T-helper 2 cell treated with Interferon-gamma antibody and Interleukin-4, amounts not matched to agents 100 ng/mL and 5 ng/mL, for 36 hours (primary cell): ENCODE measurements at regions not wholly inside any gene's neighbourhood (a gene's known extent, or its start where the extent isn't known, plus 50 kb on each side); places are given as distances from the start of the nearest gene placed in this dataset.

ENCODE experiments used
- intact Hi-C: fragments of 100-400 bp; cut with micrococcal nuclease; formaldehyde crosslinking; loops from one replicate; pipeline ENCODE4 v1.15.1; 2023

DNA sequence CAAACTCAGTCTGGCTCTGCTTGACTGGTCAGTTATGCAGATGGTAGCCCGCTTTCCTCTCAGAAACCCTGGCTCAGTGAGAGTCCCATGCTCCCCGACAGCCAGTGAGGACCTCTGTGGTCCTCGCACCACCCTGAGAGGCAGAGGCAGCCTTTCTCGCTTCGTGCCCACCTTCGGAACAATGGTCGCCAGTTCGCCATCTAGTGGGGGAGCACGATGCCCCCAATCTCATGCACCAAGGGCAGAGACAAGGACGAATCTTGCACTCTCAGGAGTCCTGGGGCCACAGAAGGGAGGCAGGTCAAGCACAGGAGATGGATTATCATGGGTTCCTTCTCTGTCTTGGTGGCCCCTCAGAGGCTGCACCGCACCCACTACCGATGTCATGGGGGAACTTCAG, 75.2 kb downstream of the RHCG start:
- intact Hi-C loops: no loop called here

DNA sequence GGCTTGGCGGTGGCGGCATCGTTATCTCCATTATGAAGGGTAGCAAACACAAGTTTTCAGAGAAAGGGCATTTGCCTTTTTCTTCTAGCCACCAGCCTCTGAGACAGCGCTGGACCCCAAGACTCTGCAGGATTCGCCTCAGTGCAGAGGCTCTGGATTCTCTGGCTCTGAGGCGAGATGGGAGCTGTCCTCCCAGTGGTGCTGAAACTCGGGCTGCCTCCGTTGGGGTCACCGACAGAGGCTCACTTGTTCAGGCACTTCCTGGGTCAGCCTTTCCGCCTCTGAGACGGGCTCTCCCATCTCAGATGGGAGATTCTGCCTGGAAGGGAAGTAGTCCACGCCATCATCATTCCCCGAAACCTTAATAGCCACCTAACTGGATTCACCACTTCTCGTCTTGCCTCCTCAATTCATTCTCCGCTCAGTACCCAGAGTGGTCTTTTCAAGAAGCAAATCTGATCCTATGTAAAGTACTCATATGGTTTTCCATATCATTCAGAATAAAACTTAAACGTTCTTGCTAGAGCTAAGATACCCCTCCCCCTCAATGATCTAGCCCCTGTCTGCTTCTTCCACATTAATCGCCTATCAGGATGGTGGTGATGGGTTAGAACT, 76.9 kb downstream of the RHCG start:
- intact Hi-C loops: no loop called here

DNA sequence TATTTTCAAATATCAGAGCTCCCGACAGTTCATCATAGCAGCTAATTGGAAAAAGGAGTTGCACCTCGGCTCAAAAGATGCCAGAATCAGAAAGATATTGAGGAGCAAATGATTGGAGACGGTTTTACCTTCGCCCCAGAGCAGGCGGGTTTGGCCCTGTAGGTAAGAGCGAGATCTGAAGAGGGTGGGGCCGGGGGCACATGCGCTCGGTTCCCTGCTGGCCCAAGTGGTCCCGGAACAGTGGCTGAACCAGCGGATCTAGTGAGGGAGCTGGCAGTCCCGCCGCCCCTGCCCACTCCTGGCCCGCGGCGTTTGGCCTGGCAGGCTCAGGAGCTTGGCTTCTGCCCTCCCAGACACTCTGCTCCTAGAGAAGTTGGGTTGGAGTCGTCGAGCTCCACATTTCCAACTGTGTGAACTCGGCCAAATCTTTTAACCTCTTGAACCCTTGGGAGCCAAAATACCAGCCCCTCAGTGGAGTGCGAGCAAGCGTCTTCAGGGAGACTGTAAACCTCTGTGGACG, 79.1 kb downstream of the RHCG start:
- intact Hi-C loops: loop anchor here (2.0 kb wide), 2 partner anchors 14 to 58 kb away; no protein-coding TSS in a partner anchor

DNA sequence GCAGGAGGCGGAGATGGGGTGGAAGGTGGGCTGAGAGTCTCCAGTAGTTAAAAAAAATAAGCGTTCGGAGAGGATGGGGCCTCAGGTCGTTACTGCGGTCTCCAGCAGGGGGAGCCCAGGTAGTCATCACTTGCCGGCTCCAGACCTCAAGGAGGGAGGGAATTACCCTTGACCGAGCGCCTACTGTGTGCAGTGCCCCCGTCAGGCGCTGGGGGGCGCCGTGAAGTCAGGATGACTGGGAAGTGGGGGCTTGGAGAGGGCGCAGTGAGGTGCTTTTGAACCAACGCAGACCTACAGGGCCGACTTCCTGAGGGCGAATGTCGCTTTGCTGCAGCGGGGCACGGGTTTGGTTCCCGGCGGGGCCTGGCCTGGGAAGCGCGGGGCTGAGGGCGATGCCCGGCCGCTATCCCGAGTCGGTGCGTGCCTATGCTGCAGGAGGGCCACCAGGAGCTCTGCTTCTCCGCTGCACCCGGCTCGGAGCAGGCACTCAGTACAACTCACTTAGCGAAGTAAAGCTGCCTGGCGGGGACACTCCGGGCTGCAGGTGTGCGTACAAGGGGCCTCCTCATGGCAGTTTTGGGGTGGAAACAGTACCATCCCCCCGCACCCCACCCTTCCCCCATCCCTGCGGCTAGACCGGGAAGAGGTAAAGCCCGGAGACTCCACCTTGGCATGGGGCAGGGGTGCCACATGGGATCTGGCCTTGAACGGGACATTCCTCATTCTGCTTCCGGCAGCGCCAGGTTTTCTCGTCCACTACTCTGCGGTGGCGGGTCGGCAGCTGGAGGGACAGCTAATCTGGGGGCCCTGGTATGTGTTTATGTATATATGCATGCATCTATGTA, 79.8 kb downstream of the RHCG start:
- intact Hi-C loops: loop anchor here (2.0 kb wide), 2 partner anchors 14 to 58 kb away; no protein-coding TSS in a partner anchor

DNA sequence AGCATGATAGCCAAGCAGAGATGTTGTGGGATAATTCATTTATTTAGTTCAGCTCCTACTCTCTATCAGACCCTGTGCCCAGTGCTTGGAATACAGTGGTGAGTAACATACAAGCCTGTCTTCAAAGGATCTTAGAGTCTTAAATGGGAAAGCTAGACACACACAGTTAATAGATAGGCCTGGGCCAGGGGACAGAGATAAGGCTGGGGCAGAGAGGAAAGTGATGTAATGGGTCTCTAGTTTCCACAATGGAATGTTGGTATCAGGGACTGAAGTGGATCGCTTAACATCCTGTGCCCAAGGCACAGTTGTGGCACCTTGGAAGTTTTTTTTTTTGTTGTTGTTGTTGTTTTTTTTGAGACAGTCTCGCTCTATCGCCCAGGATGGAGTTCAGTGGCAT, 79.9 kb upstream of the POLG start:
- intact Hi-C loops: no loop called here

DNA sequence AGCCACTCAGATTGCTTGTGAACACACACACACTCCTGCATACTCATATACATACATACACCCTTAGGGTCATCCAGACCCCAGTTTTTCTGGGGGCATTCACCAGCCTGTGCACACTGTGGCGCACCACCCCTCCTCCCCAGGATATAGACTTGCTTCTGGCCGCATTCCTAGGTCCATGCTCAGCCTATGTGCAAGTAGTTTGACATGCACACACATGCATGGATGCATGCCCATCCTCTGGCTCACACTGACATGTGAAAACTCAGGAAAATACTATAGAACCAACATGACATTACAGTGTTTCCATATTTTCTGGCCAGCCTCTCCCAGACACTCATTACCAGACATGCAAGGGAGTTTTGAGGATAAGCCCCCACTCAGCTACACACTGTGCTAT, 79.3 kb upstream of the POLG start:
- intact Hi-C loops: no loop called here

DNA sequence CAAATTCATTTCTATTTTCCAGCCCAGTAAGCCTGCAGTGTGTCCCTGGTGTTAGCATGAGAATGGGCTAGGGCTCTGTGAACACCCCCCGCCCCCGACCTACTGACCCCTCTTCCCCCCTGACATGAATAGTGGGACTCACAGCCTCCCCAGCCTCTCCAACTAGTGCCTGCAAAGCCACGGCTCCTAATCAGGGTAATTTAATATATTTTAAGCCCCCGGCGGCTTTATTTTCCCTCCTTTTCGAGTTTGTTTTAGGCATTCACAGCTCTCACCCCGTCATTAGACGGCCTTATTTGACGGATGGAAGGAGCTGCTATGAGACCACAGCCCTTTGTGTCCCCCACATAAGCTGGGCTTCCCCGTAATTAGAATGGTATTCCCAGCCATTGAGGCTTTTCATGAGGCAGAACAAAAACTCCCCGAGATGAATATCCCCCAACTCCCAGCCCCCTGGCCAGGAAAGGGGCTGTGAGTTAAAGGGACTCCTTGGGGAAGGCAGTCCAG, 78.3 kb upstream of the POLG start:
- intact Hi-C loops: no loop called here

DNA sequence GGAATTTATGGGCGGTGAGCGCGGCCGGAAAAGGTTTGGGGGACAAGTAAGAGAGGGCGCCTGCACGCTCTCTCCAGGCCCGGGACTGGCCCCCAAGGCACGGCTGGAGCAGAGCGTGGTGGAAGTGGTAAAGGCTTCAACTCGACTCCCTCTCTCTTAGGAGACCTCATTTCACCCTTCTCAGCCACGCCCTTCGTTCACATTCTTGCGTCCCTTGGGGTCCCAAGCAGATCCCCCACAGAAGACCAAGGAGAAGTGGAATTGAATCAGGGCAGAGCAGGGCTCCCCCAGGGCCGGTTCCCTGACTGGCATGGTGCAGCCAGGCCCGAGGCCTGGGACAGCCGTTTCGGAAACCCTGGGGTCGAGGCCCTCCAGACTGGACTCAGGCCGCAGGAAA, 75.4 kb upstream of the POLG start:
- intact Hi-C loops: no loop called here

DNA sequence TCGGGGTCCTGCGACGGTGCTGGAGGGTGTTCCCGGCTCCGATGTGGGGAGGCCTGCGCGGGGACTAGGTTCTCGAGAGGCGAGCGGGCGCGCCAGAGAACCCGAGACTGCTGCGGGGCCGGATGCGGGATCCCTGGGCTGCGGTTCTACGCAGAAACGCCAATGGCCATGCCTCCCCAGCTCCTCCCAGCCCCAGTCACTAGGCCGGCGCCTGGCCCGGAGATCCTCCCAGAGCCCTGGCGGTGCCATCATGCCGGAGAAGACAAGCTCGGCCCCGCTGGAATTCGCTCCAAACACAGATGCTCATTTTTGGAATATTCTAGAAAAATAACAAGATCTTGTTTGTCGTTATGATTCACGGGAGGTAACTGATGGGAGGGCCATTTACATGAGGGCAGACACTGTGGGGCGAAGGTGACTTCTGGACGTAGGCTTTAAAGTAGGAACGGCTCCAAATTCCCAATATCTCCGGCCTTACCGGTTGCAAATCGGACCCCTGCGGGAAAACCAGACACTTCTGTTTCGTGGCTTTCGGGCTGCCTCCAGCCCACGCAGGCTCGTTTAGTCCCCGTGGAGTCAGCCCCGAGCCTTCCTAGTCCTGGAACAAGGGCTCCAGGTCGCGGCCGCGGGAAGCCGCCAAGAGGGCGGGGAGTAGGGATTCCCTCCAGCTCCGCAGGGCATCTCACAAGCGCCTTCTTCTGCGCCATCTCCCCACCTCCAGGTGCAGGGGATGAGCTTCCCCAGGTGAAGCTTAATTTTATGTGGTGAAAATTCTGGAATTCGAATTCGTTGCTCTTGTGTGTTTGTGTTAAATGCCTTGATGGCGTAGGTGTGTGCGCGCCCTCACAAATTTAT, 74.8 kb upstream of the POLG start:
- intact Hi-C loops: loop anchor here (2.0 kb wide), 1 partner anchor 39 kb away; no protein-coding TSS in a partner anchor

DNA sequence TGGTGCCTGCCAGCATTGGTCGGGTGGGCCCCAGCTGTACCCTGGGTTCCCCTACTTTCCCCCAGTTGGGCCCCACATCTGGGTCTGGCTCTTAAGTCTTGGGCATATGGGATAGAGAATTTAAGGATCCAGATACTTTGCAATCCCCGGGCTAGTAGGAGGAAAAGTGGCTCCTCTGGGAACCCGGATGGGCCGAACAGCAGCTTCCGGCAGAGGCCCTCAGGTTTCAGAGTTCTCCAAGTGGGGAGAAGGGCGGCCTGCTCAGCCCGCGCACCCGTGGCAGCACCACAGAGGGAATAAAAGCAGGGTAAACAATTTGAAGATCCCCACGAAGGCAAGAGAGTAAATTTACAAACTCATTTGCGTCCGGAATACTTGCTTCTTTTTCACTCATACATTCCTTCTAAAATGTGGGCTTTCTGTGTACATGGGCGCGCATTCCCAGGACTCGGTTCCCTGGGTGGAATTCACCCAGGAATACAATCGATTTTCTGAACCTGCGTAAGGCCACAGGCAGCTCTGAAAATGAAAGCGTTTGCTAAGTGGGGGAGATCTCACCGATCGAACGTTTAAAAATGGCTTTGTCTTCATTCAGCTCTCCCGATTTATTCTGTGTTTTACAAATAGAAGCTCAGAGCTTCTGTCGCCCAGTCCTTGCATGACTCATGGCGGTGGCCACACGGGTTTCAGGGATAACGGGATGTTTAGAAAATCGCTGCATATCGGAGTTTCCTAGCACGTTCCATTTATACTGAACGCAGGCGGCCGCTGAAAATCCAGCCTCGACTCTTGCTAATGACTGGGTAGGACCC, 74.0 kb upstream of the POLG start:
- intact Hi-C loops: loop anchor here (2.0 kb wide), 1 partner anchor 38 kb away; no protein-coding TSS in a partner anchor

DNA sequence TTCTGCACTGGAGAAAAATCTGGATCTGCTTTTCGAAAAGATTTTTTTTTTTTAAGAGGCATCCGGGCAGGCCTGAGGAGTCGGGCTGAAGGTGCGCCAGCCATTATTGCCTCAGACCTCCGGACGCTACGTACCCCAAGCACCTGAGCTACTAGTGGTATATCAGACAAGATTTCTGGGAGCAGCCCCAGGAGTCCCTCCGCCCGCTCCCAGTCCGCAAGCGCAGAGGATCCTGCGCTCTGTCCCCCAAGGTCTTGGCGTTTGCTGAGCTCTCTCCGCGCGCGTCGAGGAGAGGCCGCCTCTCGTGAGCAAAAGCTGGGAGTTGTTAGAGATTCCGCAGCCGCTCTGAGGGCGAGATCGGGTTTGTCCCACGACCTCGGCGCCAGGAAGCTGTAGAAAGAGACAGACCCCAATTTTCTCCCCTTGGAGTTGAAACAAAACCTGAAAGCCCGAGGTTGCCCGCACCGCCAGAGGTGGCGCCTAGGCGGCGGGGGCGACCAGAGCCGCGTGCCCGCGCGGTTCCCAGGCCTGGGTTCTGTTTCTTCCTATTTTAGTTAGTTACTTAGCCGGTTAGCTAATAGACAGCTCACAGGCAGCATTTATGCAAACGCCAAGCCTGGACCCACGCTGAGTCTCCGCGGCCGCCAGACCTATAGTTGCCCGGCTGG, 72.5 kb upstream of the POLG start:
- intact Hi-C loops: loop anchor here (2.0 kb wide), 2 partner anchors 28 to 46 kb away; no protein-coding TSS in a partner anchor

DNA sequence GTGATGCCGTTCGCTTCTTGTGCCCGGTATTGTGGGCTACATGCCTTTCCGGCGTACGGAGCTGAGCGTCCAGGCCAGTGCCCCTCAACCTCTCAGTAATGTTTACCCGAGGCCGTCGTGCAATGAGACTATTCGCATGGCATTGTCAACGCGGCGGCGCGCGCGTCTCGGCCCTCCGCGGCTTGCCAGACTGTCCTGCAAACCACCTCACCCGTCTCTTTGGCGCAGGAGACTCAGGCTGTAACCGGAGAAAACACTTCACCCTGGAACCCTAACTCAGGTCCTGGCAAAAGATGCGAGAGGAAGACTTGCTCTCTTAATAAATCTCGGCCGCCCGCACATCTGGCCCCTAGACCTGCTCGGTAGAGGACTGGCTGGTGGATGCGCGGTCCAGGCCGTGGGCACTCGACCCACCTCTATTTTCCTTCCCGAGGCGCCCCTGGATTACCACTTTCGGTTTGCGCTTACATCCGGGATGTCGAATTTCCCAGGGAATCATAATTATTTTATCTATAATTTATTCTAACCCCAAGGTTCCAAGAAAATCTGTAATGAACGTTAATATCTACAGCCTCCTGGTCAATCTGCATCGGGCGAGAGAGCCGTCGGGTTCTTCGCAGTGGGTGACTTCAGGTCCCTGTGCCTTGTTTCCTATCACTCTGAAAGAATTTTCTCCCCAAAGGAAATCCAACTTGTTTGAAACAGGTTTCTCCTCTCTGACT, 71.8 kb upstream of the POLG start:
- intact Hi-C loops: loop anchor here (2.0 kb wide), 2 partner anchors 28 to 46 kb away; no protein-coding TSS in a partner anchor

DNA sequence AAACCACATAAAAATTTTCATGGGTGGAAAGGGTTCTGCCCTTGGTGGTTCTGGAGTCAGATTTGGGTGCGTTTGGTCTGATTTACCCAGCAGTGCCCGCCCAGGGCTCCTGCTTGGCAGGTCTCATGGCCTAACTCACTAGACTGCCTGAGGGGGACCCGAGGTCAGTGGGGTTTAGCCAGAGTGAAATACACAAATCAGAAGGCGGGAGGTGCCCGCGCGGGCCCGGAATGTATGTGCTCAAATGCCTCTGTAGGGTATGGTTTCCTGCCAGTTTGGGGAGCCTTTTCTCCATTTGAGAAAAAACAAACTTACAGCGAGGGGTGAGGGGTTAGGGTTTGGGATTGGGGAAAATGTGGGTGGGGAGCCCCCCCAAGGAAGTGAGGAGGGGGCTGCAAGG, 70.9 kb upstream of the POLG start:
- intact Hi-C loops: no loop called here

DNA sequence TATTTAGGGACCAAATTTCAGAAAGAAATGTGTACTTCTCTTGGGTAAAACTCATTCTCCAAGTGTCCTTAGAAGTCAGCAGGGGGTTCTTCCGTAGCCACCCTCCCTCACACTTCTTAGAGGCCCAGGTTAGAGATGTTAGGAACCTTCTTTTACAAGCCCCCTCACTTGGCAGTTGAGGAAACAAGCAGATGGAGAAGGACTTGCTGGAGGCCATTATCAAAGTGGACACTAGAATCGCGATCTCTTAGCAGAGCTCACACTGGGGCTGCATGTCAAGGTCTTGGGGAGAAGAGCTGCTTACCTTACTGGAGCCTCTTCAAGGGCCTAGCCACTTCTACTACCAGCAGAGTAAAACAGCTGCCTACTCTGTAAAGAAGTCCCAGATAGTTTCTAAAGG, 69.4 kb upstream of the POLG start:
- intact Hi-C loops: no loop called here

DNA sequence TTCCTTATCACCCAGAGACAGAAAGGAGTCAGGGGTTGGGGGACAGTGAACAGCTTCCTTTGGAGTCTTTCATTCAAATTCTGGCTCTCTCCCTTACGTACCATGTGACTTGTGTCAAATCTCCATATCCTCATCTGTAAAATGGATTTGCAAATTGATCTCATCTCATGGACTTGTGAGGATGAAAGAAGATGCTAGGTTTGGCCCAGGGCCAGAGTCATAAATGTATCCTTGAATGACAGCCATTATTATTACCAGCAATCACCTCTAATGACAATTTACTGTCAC, 67.8 kb upstream of the POLG start:
- intact Hi-C loops: no loop called here

DNA sequence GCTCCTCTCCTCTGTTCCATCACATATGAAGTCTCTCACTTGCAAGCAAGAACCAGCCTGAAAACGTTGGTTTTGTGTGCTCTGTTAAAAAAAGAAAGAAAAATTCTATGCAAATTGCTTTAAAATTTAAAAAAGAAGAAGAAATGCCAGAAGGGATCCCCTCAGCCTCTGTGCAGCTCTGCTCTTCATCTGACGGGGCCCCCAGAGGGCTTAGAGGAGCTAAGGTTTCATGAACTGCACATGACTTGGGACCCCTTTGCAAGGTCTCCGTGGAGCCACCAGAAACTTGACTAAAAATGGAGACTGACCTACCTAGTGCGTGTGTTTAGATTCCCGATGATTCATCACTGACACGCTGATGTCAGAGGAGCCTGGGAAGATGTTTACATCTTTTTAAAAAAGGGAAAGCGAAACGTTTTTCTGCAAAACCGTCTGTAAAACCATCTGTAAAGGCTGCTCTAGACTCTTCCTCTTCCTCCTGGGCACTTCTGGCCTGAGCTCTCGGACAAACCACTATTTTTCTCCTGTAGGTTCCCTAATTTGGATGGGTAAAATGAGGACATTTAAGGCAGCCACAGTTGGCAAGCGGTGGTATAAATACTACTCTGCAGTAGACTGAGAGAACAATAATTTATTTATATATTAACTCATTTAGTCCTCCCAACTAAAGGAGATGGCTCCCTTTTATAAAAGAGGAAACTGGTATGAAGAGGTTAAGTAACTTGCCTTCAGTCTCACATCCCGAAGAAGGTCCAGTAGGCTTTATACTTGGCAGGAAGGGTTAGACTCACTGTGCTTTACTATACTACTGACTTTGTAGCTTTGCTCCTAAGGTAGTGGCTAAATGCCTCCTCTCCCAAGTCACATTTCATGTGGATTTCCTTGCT, 67.2 kb upstream of the POLG start:
- intact Hi-C loops: no loop called here

DNA sequence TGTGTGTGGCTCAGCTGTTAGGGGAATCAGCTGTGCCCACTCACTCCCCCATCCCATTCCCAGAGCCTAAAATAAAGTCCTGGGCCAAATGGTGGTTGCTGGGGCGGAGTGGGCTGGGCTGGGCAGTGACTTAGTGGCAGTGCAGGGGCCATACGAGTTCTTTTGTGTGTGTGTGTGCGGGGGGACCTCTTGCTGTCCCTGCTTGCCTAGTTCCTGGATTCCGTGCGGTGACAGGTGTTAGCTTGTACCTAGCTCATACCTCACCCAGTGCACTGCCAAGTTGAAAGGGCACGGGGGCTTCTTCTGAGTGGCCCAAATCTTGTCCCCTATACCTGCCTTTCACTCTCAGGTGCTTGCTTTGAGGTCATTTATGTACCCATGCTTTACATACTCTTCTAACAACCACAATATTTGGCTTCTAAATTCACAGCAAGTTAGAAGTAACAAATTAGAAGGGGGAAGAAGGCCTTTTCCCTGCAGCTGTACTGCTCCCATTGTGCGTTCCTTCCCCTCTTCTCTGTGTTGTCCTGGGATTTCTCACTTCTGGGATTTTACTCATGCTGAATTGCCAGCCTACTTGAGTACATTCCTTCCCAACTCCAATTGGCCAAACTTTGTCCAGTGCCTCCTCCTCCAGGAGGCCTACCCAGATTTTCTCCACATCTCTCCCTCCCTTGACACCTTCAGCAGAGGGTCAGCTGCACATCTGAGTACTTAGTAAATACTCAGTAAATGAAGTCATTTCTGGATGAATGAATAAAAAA, 66.3 kb upstream of the POLG start:
- intact Hi-C loops: no loop called here
